Mucosa of stomach (tissue), 1 donor: ENCODE measurements at regions not wholly inside any gene's neighbourhood (a gene's known extent, or its start where the extent isn't known, plus 50 kb on each side); places are given as distances from the start of the nearest gene placed in this dataset.

Source experiments
- H3K27me3 ChIP-seq: one replicate; pipeline ENCODE4 v1.7.0; 2013; ENCODE audit warnings: mild to moderate bottlenecking, low read length; ENCODE audit not compliant: control insufficient read depth, insufficient read depth
- H3K36me3 ChIP-seq: one replicate; pipeline ENCODE4 v1.7.0; 2013; ENCODE audit warnings: low read length; ENCODE audit not compliant: control insufficient read depth, insufficient read depth
- H3K4me1 ChIP-seq: one replicate; pipeline ENCODE4 v1.7.0; 2013; ENCODE audit warnings: mild to moderate bottlenecking, low read length; ENCODE audit not compliant: control insufficient read depth, insufficient read depth
- H3K4me3 ChIP-seq: one replicate; pipeline ENCODE4 v1.7.0; 2013; ENCODE audit warnings: low read length
- H3K9ac ChIP-seq: one replicate; pipeline ENCODE4 v1.7.0; 2013; ENCODE audit warnings: mild to moderate bottlenecking, low read length, moderate library complexity
- H3K9me3 ChIP-seq: one replicate; pipeline ENCODE4 v1.7.0; 2013; ENCODE audit warnings: mild to moderate bottlenecking, low read length, moderate library complexity; ENCODE audit not compliant: control insufficient read depth
- donor health status: Pancreatic carcinoma.

DNA sequence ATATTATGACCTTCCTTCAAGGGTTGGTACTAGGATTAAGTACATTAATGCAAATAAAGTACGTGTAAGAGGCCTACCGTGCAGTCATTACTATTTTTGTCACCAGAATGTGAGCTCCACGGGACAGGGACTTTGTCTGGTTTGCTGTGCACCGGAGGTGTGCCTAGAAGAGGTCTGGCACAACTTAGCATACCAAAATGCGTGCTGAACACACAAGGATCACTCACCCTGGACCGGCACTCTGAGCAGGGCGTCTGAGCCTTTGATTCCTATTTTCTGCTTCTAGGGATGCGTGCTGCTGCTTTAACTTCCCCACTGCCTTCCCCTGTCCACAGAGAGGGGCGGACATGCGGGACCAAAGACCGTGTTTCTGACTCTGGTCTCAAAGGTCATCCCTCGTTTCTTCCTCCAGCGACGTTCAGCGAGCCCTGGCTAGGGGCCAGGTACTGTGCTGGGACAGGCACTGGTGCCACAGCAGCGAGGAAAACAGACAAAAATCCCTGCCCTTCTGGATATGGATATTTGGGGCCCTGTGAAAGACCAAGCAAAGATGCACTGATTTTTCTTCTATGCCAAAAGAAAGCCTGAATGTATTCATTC, 222.7 kb downstream of the BMP7 start:
- H3K4me3 ChIP-seq: no peak overlapping the region
- no peaks in the 10 kb centered on the region for H3K4me1 ChIP-seq
- no peaks in the 10 kb centered on the region for H3K36me3 ChIP-seq
- H3K27me3 ChIP-seq: peaks cover 4% of the 10 kb centered on the region
- no peaks in the 10 kb centered on the region for H3K9me3 ChIP-seq
- no peak overlapping the region for H3K9ac ChIP-seq

DNA sequence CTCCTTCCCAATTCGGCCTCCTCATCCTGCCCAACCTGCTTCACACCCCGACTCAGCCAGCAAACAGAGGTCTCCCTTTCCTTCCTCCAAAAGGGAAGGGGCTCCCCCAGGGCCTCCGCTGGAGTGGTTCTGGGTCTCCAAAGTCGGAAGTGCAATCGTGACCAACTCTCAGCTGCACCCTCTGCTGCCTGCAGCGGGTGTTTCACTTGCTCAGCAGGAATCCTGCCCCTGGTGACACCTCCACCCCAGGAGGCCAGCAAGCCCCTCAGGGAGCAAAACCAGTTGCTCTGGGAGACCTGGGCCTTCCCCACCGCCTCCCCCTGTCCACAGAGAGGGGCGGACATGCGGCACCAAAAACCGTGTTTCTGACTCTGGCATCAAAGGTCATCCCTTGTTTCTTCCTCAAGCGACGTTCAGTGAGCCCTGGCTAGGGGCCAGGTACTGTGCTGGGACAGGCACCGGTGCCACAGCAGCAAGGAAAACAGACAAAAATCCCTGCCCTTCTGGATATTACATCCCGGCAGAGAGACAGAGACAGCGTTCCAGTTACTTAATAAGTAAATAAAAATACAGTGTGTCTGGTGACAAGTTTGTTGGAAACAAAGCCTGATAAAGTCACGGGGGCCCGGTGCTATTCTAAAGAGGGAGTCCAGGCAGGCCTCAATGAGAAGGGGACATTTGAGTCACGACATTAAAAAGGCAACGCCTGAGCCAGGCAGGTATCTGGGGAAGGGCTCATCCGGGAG, 219.0 kb downstream of the BMP7 start:
- Histone ChIP-seq H3K9ac (no peak overlapping the region), H3K27me3 (peaks cover 4% of the 10 kb centered on the region), H3K4me1 (no peaks in the 10 kb centered on the region), H3K36me3 (no peaks in the 10 kb centered on the region), H3K4me3 (no peak overlapping the region), H3K9me3 (no peaks in the 10 kb centered on the region)

DNA sequence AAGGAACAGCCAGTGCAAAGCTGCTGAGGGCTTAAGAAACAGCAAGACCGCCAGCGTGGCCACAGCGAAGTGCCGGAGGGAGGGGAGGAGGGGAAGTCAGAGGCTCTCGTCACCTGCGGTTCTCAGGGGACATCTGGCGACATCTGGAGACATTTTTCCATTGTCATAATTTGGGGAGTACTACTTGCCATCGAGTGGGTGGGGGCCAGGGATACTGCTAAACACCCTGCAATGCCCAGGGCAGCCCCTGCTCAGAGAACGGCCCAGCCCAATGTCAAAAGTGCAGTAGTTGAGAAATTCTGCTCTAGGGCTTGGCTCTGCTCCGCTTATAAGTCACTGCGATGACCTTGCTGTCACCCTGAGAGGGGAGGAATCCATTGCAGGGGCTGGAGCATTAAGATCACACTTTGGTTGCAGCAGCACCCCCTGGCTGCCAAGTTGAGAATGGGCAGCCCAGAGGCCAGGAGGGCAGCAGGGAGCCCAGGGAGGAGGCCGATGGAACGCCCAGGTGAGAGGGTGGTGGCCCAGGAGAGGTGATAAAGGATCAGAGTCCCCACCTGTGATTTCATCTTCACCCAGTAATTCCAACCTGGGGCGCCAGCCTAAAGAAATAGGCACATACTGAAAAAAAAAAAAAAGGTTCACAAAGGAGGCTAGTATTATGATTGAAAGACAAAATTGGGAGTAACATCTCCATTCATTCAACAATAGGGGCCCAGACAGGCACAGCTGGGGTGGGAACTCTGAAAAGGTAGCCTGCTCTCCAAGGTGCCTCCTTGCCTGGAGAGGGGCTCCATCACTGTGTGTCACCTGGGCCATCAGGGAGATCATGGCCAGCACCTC, 218.2 kb downstream of the BMP7 start:
- H3K4me1 ChIP-seq: no peaks in the 10 kb centered on the region
- no peak overlapping the region for H3K9ac ChIP-seq
- H3K4me3 ChIP-seq: no peak overlapping the region
- H3K36me3 ChIP-seq: no peaks in the 10 kb centered on the region
- H3K27me3 ChIP-seq: peaks cover 4% of the 10 kb centered on the region
- H3K9me3 ChIP-seq: no peaks in the 10 kb centered on the region

DNA sequence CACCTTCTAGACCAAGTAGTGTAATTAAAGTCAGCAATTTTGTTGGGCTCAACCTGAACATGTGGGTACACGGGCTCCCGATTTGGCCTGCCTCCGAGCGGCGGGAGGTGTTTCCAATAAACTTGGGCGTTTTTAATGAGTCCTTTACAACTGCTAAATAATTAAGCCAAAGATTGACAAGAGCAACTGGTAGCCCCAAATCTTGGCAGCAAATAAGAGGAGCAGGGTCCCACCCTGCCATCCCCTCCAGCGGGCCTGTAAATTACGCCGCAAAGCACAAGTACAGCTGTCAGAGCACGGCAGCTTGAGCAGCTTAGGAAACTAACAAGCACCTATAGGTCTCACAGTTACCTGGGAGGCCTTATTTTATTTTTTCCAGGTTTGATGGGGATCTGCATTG, 217.1 kb downstream of the BMP7 start:
- Histone ChIP-seq H3K27me3 (peaks cover 4% of the 10 kb centered on the region), H3K9ac (no peak overlapping the region), H3K9me3 (no peaks in the 10 kb centered on the region), H3K4me1 (no peaks in the 10 kb centered on the region), H3K36me3 (no peaks in the 10 kb centered on the region), H3K4me3 (no peak overlapping the region)

DNA sequence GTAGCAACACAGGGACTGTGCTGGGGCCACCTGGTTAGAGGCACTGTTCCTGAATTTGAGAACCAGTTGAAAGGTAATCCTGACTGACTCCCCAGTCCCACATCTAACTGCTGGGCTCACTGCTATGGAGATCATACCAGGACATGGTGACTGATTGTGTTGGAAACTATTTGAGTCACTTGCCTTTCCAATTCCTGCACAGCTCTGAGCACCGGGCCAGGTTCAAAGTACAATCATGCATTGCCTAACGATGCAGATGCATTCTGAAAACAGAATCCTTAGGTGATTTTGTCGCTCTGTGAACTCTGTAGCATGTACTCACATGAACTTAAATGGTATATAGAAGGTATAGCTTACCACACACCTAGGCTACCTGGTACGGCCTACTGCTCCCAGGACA, 215.3 kb downstream of the BMP7 start:
- Histone ChIP-seq H3K36me3 (no peaks in the 10 kb centered on the region), H3K4me1 (no peaks in the 10 kb centered on the region), H3K4me3 (no peak overlapping the region), H3K27me3 (peaks cover 4% of the 10 kb centered on the region), H3K9me3 (no peaks in the 10 kb centered on the region), H3K9ac (no peak overlapping the region)

DNA sequence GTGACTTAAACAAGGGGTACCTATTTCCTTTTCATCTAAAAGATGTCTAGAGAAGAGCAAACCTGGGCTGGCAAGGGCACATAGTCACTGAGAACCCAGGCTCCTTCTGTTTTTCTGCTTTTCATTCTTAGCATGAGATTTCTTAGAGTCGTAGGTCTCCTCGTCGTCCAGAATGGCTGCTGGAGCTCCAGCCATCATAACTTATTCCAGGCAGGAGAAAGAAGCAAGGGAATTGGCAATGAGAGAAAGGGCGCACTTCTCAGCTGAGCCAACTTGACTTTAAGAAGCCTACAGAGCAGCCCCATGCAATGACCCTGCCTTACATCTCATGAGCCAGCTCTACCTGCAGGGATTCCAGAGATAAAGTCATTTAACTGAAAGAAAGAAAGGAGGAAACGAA, 213.4 kb downstream of the BMP7 start:
- Histone ChIP-seq H3K36me3 (no peaks in the 10 kb centered on the region), H3K27me3 (no peaks in the 10 kb centered on the region), H3K4me1 (no peaks in the 10 kb centered on the region), H3K4me3 (no peak overlapping the region), H3K9ac (no peak overlapping the region), H3K9me3 (no peaks in the 10 kb centered on the region)

DNA sequence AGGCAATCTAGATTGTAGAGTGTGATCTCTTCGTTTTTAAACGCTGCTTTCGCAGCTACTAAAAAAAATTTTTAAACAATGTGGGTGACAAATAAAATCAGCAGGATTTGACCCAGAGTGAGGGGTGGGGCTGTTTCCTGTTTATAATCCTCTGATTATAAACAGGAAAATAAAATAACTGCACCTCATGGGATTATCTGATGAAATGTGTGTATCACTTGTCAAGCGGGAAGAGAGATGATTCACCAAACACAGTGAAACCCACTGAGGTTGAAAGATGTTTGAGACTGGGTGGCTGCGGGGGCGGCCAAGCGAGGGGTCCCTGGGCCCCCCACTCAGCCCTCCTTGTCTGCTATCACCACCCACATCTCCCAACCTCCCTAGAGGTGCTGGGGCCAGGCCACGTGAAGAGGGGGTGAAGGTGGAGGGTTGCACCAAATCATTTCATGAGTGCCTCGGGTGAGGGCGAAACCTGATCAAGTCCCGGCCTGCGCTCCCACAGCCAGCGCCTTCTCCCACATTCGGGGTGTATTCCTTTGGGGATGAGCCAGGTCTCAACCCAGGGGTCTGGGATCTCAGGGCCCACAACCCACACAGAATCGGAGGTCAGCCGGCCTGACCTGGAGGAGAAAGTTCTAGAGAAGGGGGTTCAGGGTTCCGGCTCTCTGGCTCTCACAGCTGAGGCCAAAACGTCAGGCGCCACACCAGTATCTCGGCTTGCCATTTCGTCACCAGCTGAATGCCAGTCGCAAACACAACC, 212.5 kb downstream of the BMP7 start:
- Histone ChIP-seq H3K9ac (no peak overlapping the region), H3K4me1 (no peaks in the 10 kb centered on the region), H3K27me3 (no peaks in the 10 kb centered on the region), H3K9me3 (no peaks in the 10 kb centered on the region), H3K4me3 (no peak overlapping the region), H3K36me3 (no peaks in the 10 kb centered on the region)

DNA sequence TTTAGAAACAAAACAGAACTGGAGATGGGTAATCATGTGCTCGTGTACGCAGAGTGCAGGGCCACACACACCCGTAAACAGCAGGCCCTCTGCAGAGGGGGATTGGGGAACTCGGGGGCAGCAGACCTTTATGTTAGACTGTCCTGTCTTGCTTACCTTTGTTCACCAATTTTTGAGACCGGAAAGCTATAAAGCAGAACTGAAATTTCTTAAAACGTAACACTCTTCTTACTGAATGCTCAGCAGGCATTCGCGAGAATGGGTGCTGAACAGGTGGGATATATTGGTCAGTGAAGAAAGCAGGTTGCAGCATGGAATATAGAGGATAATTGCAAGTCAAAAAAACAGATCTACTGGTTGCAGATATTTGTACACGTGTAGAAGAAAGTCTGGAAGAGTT, 211.1 kb downstream of the BMP7 start:
- Histone ChIP-seq H3K4me3 (no peak overlapping the region), H3K9ac (no peak overlapping the region), H3K27me3 (no peaks in the 10 kb centered on the region), H3K9me3 (no peaks in the 10 kb centered on the region), H3K36me3 (no peaks in the 10 kb centered on the region), H3K4me1 (no peaks in the 10 kb centered on the region)

DNA sequence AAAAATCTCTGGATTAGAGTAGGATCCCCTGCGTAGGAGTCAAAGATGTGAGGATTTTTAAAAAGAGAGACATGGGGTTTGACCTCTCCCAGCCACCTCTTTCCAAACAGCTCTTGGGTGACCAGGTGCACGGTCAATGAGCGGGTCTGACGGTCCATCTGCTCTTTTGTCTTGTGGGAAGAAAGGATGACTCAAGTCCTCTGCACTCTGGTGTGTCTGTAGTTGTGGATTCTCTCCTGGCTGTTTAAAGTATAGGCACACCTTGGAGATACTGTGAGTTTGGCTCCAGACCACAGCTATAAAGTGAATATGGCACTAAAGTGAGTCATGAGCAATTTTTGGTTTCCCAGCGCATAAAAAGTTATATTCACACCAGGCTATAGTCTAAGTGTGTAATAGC, 209.8 kb downstream of the BMP7 start:
- H3K9ac ChIP-seq: no peak overlapping the region
- H3K9me3 ChIP-seq: no peaks in the 10 kb centered on the region
- H3K4me3 ChIP-seq: no peak overlapping the region
- no peaks in the 10 kb centered on the region for H3K36me3 ChIP-seq
- no peaks in the 10 kb centered on the region for H3K4me1 ChIP-seq
- H3K27me3 ChIP-seq: peaks cover 8% of the 10 kb centered on the region

DNA sequence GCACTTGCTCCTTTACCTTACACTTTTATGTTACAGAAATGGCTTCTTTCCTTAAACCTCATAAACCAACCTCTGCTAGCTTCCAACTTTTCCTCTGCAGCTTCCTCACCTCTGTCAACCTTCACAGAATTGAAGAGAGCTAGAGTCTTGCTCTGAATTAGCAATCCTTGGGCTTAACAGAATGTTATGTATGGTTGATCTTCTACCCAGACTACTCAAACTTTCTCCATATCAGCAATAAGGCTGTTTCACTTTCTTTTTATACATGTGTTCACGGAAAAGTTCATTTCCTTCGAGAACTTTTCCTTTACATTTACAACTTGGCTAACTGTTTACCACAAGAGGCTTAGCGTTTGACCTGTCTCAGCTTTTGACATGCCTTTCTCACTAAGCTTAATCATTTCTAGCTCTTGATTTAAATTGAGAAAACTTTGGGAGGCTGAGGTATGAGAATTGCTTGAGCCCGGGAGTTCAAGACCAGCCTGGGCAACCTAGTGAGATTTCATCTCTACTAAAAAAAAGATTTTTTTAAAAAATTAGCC, 207.3 kb downstream of the BMP7 start:
- Histone ChIP-seq H3K4me3 (no peak overlapping the region), H3K36me3 (no peaks in the 10 kb centered on the region), H3K4me1 (no peaks in the 10 kb centered on the region), H3K27me3 (peaks cover 8% of the 10 kb centered on the region), H3K9me3 (no peaks in the 10 kb centered on the region), H3K9ac (no peak overlapping the region)

DNA sequence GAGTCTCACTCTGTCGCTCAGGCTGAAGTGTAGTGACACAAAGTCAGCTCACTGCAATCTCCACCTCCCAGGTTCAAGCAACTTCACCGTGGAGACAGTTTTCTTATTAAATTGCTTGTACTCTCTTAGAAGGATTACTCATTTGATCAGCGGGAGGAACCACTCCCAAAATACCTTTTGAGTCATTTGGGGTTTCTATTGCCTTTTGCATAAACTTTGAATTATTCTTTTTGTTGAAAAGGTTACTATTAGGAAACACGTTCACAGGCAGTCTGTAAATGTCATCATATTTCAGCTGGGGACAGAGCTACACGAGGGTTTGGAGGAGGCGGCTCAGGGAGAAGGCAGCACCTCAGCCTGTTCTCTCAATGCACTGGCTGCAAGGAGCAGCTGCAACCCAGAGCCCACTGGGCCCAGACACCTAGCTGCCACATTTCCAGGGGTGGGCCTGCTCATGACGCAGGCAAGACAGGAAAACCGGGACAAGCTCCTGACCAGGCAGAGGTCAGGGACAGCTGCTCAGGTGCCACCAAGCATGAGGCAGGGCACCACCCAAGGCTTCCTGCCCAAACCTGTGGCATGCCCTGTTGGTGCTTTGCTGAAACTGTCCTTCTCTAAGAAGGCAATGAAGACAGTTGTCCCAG, 205.9 kb downstream of the BMP7 start:
- H3K9ac ChIP-seq: no peak overlapping the region
- H3K9me3 ChIP-seq: no peaks in the 10 kb centered on the region
- no peaks in the 10 kb centered on the region for H3K36me3 ChIP-seq
- H3K27me3 ChIP-seq: peaks cover 8% of the 10 kb centered on the region
- H3K4me1 ChIP-seq: no peaks in the 10 kb centered on the region
- no peak overlapping the region for H3K4me3 ChIP-seq
